HUES64 (cell line): ENCODE measurements at regions not wholly inside any gene's neighbourhood (a gene's known extent, or its start where the extent isn't known, plus 50 kb on each side); places are given as distances from the start of the nearest gene placed in this dataset.

Experiments
- H3K27ac ChIP-seq: 2 replicates; pipeline ENCODE4 v1.7.0; 2013; ENCODE audit warnings: low read depth, low read length, inconsistent platforms
- H3K27me3 ChIP-seq: 2 replicates; pipeline ENCODE4 v1.6.1; 2013; ENCODE audit warnings: mild to moderate bottlenecking, low read length; ENCODE audit not compliant: insufficient read depth
- H3K36me3 ChIP-seq: 2 replicates; pipeline ENCODE4 v1.6.1; 2013; ENCODE audit warnings: mild to moderate bottlenecking, low read length; ENCODE audit not compliant: insufficient read depth
- H3K4me1 ChIP-seq: 2 replicates; pipeline ENCODE4 v1.6.1; 2013; ENCODE audit warnings: mild to moderate bottlenecking, low read length, moderate library complexity; ENCODE audit not compliant: insufficient read depth
- H3K4me3 ChIP-seq: 2 replicates; pipeline ENCODE4 v1.5.1; 2013; ENCODE audit warnings: mild to moderate bottlenecking, low read length, moderate library complexity
- H3K9ac ChIP-seq: 2 replicates; pipeline ENCODE4 v1.6.1; 2013; ENCODE audit warnings: mild to moderate bottlenecking, low read depth, low read length
- H3K9me3 ChIP-seq: 2 replicates; pipeline ENCODE4 v1.6.1; 2013; ENCODE audit warnings: low read depth, low read length; ENCODE audit not compliant: insufficient read depth
- WGBS: fragments of 150-250, 120-280 bp; methylation state at CpG from one replicate; pipeline ENCODE4 v1.1.7; 2013; ENCODE audit warnings: missing lambda C conversion rate; 5-methylcytosine and 5-hydroxymethylcytosine counted together

GRCh38 chr13:26500618-26501320 lies 56.7 kb upstream of the WASF3 start:
- no peak overlapping the region for H3K27ac ChIP-seq
- H3K27me3 ChIP-seq: no peaks in the 10 kb centered on the region
- H3K36me3 ChIP-seq: no peaks in the 10 kb centered on the region
- 0 out of 2 replicates have a peak, but pooled peaks cover 3% of the 10 kb centered on the region for H3K4me1 ChIP-seq
- H3K9me3 ChIP-seq: no peaks in the 10 kb centered on the region
- H3K9ac ChIP-seq: no peak overlapping the region
- WGBS: 89% methylated on average over 15 of the region's 15 CpGs
- H3K4me3 ChIP-seq: no peak overlapping the region

GRCh38 chr13:26501641-26502040 lies 55.8 kb upstream of the WASF3 start:
- Histone ChIP-seq H3K27me3 (no peaks in the 10 kb centered on the region), H3K4me1 (0 out of 2 replicates have a peak, but pooled peaks cover 3% of the 10 kb centered on the region), H3K9ac (no peak overlapping the region), H3K36me3 (no peaks in the 10 kb centered on the region), H3K4me3 (no peak overlapping the region), H3K9me3 (no peaks in the 10 kb centered on the region), H3K27ac (no peak overlapping the region)
- WGBS: 88% methylated on average over 8 of the region's 8 CpGs

- H3K27ac ChIP-seq: no peak overlapping the region
- no peaks in the 10 kb centered on the region for H3K4me1 ChIP-seq
- 33% methylated on average over 11 of the region's 12 CpGs for WGBS
- no peaks in the 10 kb centered on the region for H3K27me3 ChIP-seq
- no peaks in the 10 kb centered on the region for H3K36me3 ChIP-seq
- no peak overlapping the region for H3K9ac ChIP-seq
- no peak overlapping the region for H3K4me3 ChIP-seq
- H3K9me3 ChIP-seq: no peaks in the 10 kb centered on the region
These were observed 54.7 kb upstream of the WASF3 start for GRCh38 chr13:26502826-26503225.

- peaks cover 5% of the 10 kb centered on the region for H3K9me3 ChIP-seq
- WGBS: 88% methylated on average over 6 of the region's 8 CpGs
- no peaks in the 10 kb centered on the region for H3K27me3 ChIP-seq
- no peak overlapping the region for H3K9ac ChIP-seq
- H3K27ac ChIP-seq: no peak overlapping the region
- no peak overlapping the region for H3K4me3 ChIP-seq
- H3K36me3 ChIP-seq: no peaks in the 10 kb centered on the region
- H3K4me1 ChIP-seq: no peaks in the 10 kb centered on the region
These were observed 53.5 kb upstream of the WASF3 start for GRCh38 chr13:26503826-26504594.
